Loucy (cell line): ENCODE measurements at regions not wholly inside any gene's neighbourhood (a gene's known extent, or its start where the extent isn't known, plus 50 kb on each side); places are given as distances from the start of the nearest gene placed in this dataset.

ENCODE experiments used
- H2AFZ ChIP-seq: fragments of 200-600 bp; sonication (generic); 2 replicates; pipeline ENCODE4 v1.6.0; 2016; ENCODE audit warnings: antibody characterized with exemption, mild to moderate bottlenecking, low read length, moderate library complexity
- H3F3A ChIP-seq: fragments of 200-600 bp; 2 replicates; pipeline ENCODE4 v1.6.0; 2016; ENCODE audit warnings: antibody characterized with exemption, low read depth, mild to moderate bottlenecking
- H3K27me3 ChIP-seq: fragments of 200-600 bp; sonication (generic); 2 replicates; pipeline ENCODE4 v1.6.1; 2014; ENCODE audit warnings: low read length, mild to moderate bottlenecking; ENCODE audit not compliant: insufficient read depth, poor library complexity, severe bottlenecking
- H3K36me3 ChIP-seq: fragments of 200-600 bp; sonication (generic); 2 replicates; pipeline ENCODE4 v1.6.1; 2016; ENCODE audit warnings: low read length; ENCODE audit not compliant: insufficient read depth
- H3K4me1 ChIP-seq: fragments of 200-600 bp; sonication (generic); 2 replicates; pipeline ENCODE4 v1.5.1; 2014; ENCODE audit warnings: low read length, mild to moderate bottlenecking; ENCODE audit not compliant: insufficient read depth, poor library complexity, severe bottlenecking
- H3K4me2 ChIP-seq: fragments of 200-600 bp; sonication (generic); 2 replicates; pipeline ENCODE4 v1.6.0; 2014; ENCODE audit warnings: antibody characterized with exemption, low read length, low read depth, mild to moderate bottlenecking; ENCODE audit not compliant: poor library complexity, severe bottlenecking
- H3K4me3 ChIP-seq: fragments of 200-600 bp; sonication (generic); 2 replicates; pipeline ENCODE4 v1.5.1; 2014; ENCODE audit warnings: low read length, mild to moderate bottlenecking, mixed read lengths; ENCODE audit not compliant: poor library complexity, severe bottlenecking
- H3K79me2 ChIP-seq: fragments of 200-600 bp; sonication (generic); 2 replicates; pipeline ENCODE4 v1.6.1; 2014; ENCODE audit warnings: low read length; ENCODE audit not compliant: insufficient read depth
- H3K9ac ChIP-seq: fragments of 200-600 bp; sonication (generic); 2 replicates; pipeline ENCODE4 v1.6.0; 2014; ENCODE audit warnings: mild to moderate bottlenecking, low read depth, low read length, moderate library complexity; ENCODE audit not compliant: poor library complexity, severe bottlenecking
- H3K9me2 ChIP-seq: fragments of 200-600 bp; sonication (generic); replicated peaks from 2 replicates; pipeline ENCODE4 v1.6.1; 2016; ENCODE audit warnings: low read depth, low read length, mixed read lengths
- H3K9me3 ChIP-seq: fragments of 200-600 bp; sonication (generic); 2 replicates; pipeline ENCODE4 v1.6.1; 2014; ENCODE audit warnings: mild to moderate bottlenecking, antibody characterized with exemption, low read length, low read depth; ENCODE audit not compliant: insufficient read depth
- H4K20me1 ChIP-seq: fragments of 200-600 bp; sonication (generic); 2 replicates; pipeline ENCODE4 v1.6.0; 2014; ENCODE audit warnings: antibody characterized with exemption, low read length, mild to moderate bottlenecking; ENCODE audit not compliant: insufficient read depth, poor library complexity, severe bottlenecking
- EZH2phosphoT487 ChIP-seq: fragments of 200-600 bp; IDR thresholded peaks from 2 replicates; pipeline ENCODE4 v1.6.1; 2018; ENCODE audit warnings: antibody characterized with exemption, mild to moderate bottlenecking, moderate library complexity, borderline replicate concordance
- TF ChIP-seq, protein P1 (sequence below): fragments of 200-600 bp; sonication (generic); conservative IDR thresholded peaks from 2 replicates; pipeline ENCODE4 v1.5.1; 2014; ENCODE audit warnings: mild to moderate bottlenecking, antibody characterized with exemption, low read length

DNA sequence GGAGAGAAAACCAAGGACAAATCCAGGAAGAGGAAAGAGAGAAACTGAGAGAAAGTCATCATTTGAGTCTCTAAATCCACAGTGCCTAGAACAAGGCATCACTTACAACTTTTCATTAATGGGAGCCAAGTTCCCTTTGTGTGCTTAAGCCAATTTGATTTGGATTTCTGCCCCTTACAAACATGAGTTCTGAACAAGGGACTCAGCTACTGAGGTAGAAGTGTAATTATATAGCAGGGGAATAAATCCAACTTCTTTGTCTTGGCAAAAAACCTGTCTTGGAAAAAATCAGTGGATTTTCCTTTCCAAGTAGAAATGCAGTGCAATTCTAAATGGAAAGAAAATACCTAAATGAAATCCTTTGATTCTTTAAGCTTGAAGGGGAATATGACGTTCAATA lies 307.2 kb upstream of the CNTN3 start:
- Histone ChIP-seq H2AFZ (no peak overlapping the region), H3K4me3 (no peak overlapping the region), H3K36me3 (no peaks in the 10 kb centered on the region), H3K27me3 (no peaks in the 10 kb centered on the region), H4K20me1 (no peaks in the 10 kb centered on the region), H3K9me3 (no peaks in the 10 kb centered on the region), H3K4me1 (no peaks in the 10 kb centered on the region), H3K9me2 (no peaks in the 10 kb centered on the region), H3K4me2 (no peak overlapping the region), H3K79me2 (no peaks in the 10 kb centered on the region), H3K9ac (no peak overlapping the region), H3F3A (no peaks in the 10 kb centered on the region)
- no peak for TF ChIP-seq EZH2phosphoT487
- TF ChIP-seq, protein P1, sequence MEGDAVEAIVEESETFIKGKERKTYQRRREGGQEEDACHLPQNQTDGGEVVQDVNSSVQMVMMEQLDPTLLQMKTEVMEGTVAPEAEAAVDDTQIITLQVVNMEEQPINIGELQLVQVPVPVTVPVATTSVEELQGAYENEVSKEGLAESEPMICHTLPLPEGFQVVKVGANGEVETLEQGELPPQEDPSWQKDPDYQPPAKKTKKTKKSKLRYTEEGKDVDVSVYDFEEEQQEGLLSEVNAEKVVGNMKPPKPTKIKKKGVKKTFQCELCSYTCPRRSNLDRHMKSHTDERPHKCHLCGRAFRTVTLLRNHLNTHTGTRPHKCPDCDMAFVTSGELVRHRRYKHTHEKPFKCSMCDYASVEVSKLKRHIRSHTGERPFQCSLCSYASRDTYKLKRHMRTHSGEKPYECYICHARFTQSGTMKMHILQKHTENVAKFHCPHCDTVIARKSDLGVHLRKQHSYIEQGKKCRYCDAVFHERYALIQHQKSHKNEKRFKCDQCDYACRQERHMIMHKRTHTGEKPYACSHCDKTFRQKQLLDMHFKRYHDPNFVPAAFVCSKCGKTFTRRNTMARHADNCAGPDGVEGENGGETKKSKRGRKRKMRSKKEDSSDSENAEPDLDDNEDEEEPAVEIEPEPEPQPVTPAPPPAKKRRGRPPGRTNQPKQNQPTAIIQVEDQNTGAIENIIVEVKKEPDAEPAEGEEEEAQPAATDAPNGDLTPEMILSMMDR, result no peak

DNA sequence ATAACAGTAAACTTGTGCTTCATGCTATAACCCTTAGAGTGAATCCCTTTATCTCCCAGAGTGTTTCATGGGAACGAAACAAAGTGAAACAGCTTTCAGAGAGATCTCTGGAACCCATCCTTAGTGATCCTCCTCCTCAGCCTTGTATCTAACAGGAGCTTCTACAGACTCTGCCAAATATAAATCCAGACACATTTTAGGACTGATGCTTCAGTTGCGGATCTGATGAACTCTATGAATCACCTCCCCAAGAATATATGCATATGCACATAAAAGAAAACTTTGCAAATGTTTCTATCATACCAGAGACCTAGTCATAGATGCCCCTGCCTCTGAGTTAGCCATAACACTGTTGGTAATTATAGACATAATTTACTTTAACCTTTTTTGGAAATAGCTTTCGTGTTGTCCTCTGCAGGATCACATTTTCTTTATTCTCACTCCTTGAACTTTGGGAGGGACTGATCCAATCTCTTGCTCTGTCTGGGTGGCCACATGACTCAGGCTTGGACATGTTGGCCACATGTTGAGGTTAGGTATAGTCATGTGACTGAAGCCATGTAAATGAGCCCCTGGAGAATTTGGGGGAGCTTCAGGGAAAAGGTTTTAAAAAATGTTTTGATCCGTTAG lies 306.4 kb upstream of the CNTN3 start:
- Histone ChIP-seq H4K20me1 (no peaks in the 10 kb centered on the region), H3K4me3 (no peak overlapping the region), H3K79me2 (no peaks in the 10 kb centered on the region), H3K9me3 (no peaks in the 10 kb centered on the region), H2AFZ (no peak overlapping the region), H3K9ac (no peak overlapping the region), H3K4me2 (no peak overlapping the region), H3K4me1 (no peaks in the 10 kb centered on the region), H3K27me3 (no peaks in the 10 kb centered on the region), H3F3A (no peaks in the 10 kb centered on the region), H3K36me3 (no peaks in the 10 kb centered on the region), H3K9me2 (no peaks in the 10 kb centered on the region)
- TF ChIP-seq EZH2phosphoT487, result no peak
- TF ChIP-seq, protein P1, result no peak

DNA sequence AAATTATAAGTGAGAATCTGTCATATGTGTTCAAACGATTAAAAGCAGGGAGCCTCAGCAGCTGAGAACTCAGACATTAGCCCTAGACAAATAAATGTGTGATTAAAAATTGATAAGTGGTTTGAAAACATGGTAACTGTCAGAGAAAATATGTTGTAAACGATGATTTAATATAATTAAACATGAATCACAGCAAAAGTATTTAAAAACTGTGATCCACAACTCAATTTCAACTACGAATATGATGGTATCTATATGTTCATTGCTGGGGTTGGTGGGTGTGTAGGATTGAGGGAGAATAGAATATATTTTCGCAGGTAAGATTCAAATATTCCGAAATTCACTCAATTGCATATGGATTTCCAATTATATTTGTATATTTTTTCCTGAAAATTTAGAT lies 302.2 kb upstream of the CNTN3 start:
- Histone ChIP-seq H4K20me1 (no peaks in the 10 kb centered on the region), H2AFZ (no peak overlapping the region), H3K9me3 (no peaks in the 10 kb centered on the region), H3K36me3 (no peaks in the 10 kb centered on the region), H3K4me2 (no peak overlapping the region), H3K79me2 (no peaks in the 10 kb centered on the region), H3K27me3 (no peaks in the 10 kb centered on the region), H3K9me2 (no peaks in the 10 kb centered on the region), H3K4me1 (no peaks in the 10 kb centered on the region), H3K9ac (no peak overlapping the region), H3F3A (no peaks in the 10 kb centered on the region), H3K4me3 (no peak overlapping the region)
- no peak for TF ChIP-seq EZH2phosphoT487
- TF ChIP-seq, protein P1, result no peak
